ENCODE measurements at regions not wholly inside any gene's neighbourhood (a gene's known extent, or its start where the extent isn't known, plus 50 kb on each side); places are given as distances from the start of the nearest gene placed in this dataset.

- Mint-ChIP-seq H3K4me3 (no peak overlapping the region), H3K4me1 (ENCODE audit: low read depth) (peaks cover 35% of the 10 kb centered on the region), H3K27me3 (ENCODE audit: insufficient read depth) (peaks cover 30% of the 10 kb centered on the region), H3K9me3 (no peaks in the 10 kb centered on the region), H3K36me3 (ENCODE audit: low read depth) (no peaks in the 10 kb centered on the region), H3K27ac (no peak overlapping the region)
- intact Hi-C loops (cut with micrococcal nuclease), result no loop called here
- DNase-seq (ENCODE audit: low spot score), result no peak
These were observed 51.1 kb upstream of the BEGAIN start for GRCh38 chr14:100638211-100638855.

- Mint-ChIP-seq H3K9me3 (no peaks in the 10 kb centered on the region), H3K4me3 (no peak overlapping the region), H3K27ac (no peak overlapping the region), H3K27me3 (ENCODE audit: insufficient read depth) (peaks cover 36% of the 10 kb centered on the region), H3K36me3 (ENCODE audit: low read depth) (no peaks in the 10 kb centered on the region), H3K4me1 (ENCODE audit: low read depth) (peaks cover 45% of the 10 kb centered on the region)
- intact Hi-C loops (cut with micrococcal nuclease), result no loop called here
- no peak for DNase-seq (ENCODE audit: low spot score)
These were observed 52.1 kb upstream of the BEGAIN start for GRCh38 chr14:100639280-100639679.

GRCh38 chr14:100640471-100641273 is 53.5 kb upstream of the BEGAIN start:
- peak overlapping the region; percentile 67 for H3K4me3 Mint-ChIP-seq

GRCh38 chr14:100641274-100641860 is 54.1 kb upstream of the BEGAIN start:
- Mint-ChIP-seq H3K4me1 (ENCODE audit: low read depth) (peaks cover 63% of the 10 kb centered on the region), H3K27me3 (ENCODE audit: insufficient read depth) (peaks cover 31% of the 10 kb centered on the region), H3K4me3 (no peak overlapping the region), H3K9me3 (no peaks in the 10 kb centered on the region), H3K27ac (no peak overlapping the region), H3K36me3 (ENCODE audit: low read depth) (no peaks in the 10 kb centered on the region)
- intact Hi-C loops (cut with micrococcal nuclease), result loop anchor here (10.0 kb wide), 1 partner anchor 657 kb away; no protein-coding TSS in a partner anchor
- no peak for DNase-seq (ENCODE audit: low spot score)

More at GRCh38 chr14:100640471-100641273, 53.5 kb upstream of the BEGAIN start:
- DNase-seq (ENCODE audit: low spot score), result peak; percentile 79
- Mint-ChIP-seq H3K4me1 (ENCODE audit: low read depth) (peaks cover 59% of the 10 kb centered on the region), H3K27me3 (ENCODE audit: insufficient read depth) (peaks cover 28% of the 10 kb centered on the region), H3K27ac (peak overlapping the region; percentile 45), H3K36me3 (ENCODE audit: low read depth) (no peaks in the 10 kb centered on the region), H3K9me3 (no peaks in the 10 kb centered on the region)
- intact Hi-C loops (cut with micrococcal nuclease), result loop anchor here (1.0 to 10.0 kb wide), 2 partner anchors 53 to 656 kb away; partner anchors contain the start of gene BEGAIN

GRCh38 chr14:100643426-100643825 is 56.2 kb upstream of the BEGAIN start:
- intact Hi-C loops (cut with micrococcal nuclease), result loop anchor here (10.0 kb wide), 1 partner anchor 659 kb away; no protein-coding TSS in a partner anchor
- H3K4me1 Mint-ChIP-seq (ENCODE audit: low read depth), result peaks cover 63% of the 10 kb centered on the region
- no peaks in the 10 kb centered on the region for H3K36me3 Mint-ChIP-seq (ENCODE audit: low read depth)

GRCh38 chr14:100644383-100644782 is 57.2 kb upstream of the BEGAIN start:
- no peak overlapping the region for H3K4me3 Mint-ChIP-seq
- no peak overlapping the region for H3K27ac Mint-ChIP-seq
- no peaks in the 10 kb centered on the region for H3K9me3 Mint-ChIP-seq
- intact Hi-C loops (cut with micrococcal nuclease), result loop anchor here (2.0 to 10.0 kb wide), 2 partner anchors 58 to 660 kb away; partner anchors contain the start of gene BEGAIN
- H3K36me3 Mint-ChIP-seq (ENCODE audit: low read depth), result no peaks in the 10 kb centered on the region
- peaks cover 55% of the 10 kb centered on the region for H3K4me1 Mint-ChIP-seq (ENCODE audit: low read depth)
- H3K27me3 Mint-ChIP-seq (ENCODE audit: insufficient read depth), result peaks cover 37% of the 10 kb centered on the region
- no peak for DNase-seq (ENCODE audit: low spot score)

More at GRCh38 chr14:100643426-100643825, 56.2 kb upstream of the BEGAIN start:
- Mint-ChIP-seq H3K27me3 (ENCODE audit: insufficient read depth) (peaks cover 36% of the 10 kb centered on the region), H3K27ac (no peak overlapping the region), H3K9me3 (no peaks in the 10 kb centered on the region), H3K4me3 (no peak overlapping the region)
- no peak for DNase-seq (ENCODE audit: low spot score)

GRCh38 chr14:100644784-100645183 is 57.6 kb upstream of the BEGAIN start:
- H3K4me3 Mint-ChIP-seq, result peak overlapping the region; percentile 24
- H3K27ac Mint-ChIP-seq, result peak overlapping the region; percentile 1
- peaks cover 39% of the 10 kb centered on the region for H3K27me3 Mint-ChIP-seq (ENCODE audit: insufficient read depth)
- peaks cover 51% of the 10 kb centered on the region for H3K4me1 Mint-ChIP-seq (ENCODE audit: low read depth)
- no peaks in the 10 kb centered on the region for H3K36me3 Mint-ChIP-seq (ENCODE audit: low read depth)
- no peaks in the 10 kb centered on the region for H3K9me3 Mint-ChIP-seq
- DNase-seq (ENCODE audit: low spot score), result no peak
- intact Hi-C loops (cut with micrococcal nuclease), result loop anchor here (1.0 to 10.0 kb wide), 6 partner anchors 58 to 660 kb away; partner anchors contain the start of gene BEGAIN

- intact Hi-C loops (cut with micrococcal nuclease), result loop anchor here (1.0 to 10.0 kb wide), 6 partner anchors 59 to 661 kb away; partner anchors contain the start of gene BEGAIN
- no peak overlapping the region for H3K27ac Mint-ChIP-seq
- H3K4me1 Mint-ChIP-seq (ENCODE audit: low read depth), result peaks cover 45% of the 10 kb centered on the region
- peaks cover 40% of the 10 kb centered on the region for H3K27me3 Mint-ChIP-seq (ENCODE audit: insufficient read depth)
- no peaks in the 10 kb centered on the region for H3K9me3 Mint-ChIP-seq
- peak overlapping the region; percentile 13 for H3K4me3 Mint-ChIP-seq
- peak; percentile 80 for DNase-seq (ENCODE audit: low spot score)
- no peaks in the 10 kb centered on the region for H3K36me3 Mint-ChIP-seq (ENCODE audit: low read depth)
These were observed 58.2 kb upstream of the BEGAIN start for GRCh38 chr14:100645196-100645981.

- Mint-ChIP-seq H3K36me3 (ENCODE audit: low read depth) (no peaks in the 10 kb centered on the region), H3K27ac (no peak overlapping the region), H3K9me3 (no peaks in the 10 kb centered on the region), H3K4me1 (ENCODE audit: low read depth) (peaks cover 40% of the 10 kb centered on the region), H3K27me3 (ENCODE audit: insufficient read depth) (peaks cover 40% of the 10 kb centered on the region), H3K4me3 (no peak overlapping the region)
- intact Hi-C loops (cut with micrococcal nuclease), result loop anchor here (1.0 to 10.0 kb wide), 6 partner anchors 59 to 661 kb away; partner anchors contain the start of gene BEGAIN
- no peak for DNase-seq (ENCODE audit: low spot score)
These were observed 58.7 kb upstream of the BEGAIN start for GRCh38 chr14:100645982-100646314.

GRCh38 chr14:100648474-100649172 is 61.4 kb upstream of the BEGAIN start:
- H3K9me3 Mint-ChIP-seq, result no peaks in the 10 kb centered on the region
- no peaks in the 10 kb centered on the region for H3K36me3 Mint-ChIP-seq (ENCODE audit: low read depth)
- H3K4me3 Mint-ChIP-seq, result no peak overlapping the region
- intact Hi-C loops (cut with micrococcal nuclease), result loop anchor here (10.0 kb wide), 1 partner anchor 664 kb away; no protein-coding TSS in a partner anchor
- DNase-seq (ENCODE audit: low spot score), result no peak
- H3K4me1 Mint-ChIP-seq (ENCODE audit: low read depth), result peaks cover 25% of the 10 kb centered on the region
- peaks cover 32% of the 10 kb centered on the region for H3K27me3 Mint-ChIP-seq (ENCODE audit: insufficient read depth)
- no peak overlapping the region for H3K27ac Mint-ChIP-seq

GRCh38 chr14:100649173-100649519 is 61.9 kb upstream of the BEGAIN start:
- H3K9me3 Mint-ChIP-seq, result no peaks in the 10 kb centered on the region

More at GRCh38 chr14:100649173-100649519, 61.9 kb upstream of the BEGAIN start:
- Mint-ChIP-seq H3K36me3 (ENCODE audit: low read depth) (no peaks in the 10 kb centered on the region), H3K4me1 (ENCODE audit: low read depth) (peaks cover 20% of the 10 kb centered on the region), H3K27me3 (ENCODE audit: insufficient read depth) (peaks cover 30% of the 10 kb centered on the region), H3K27ac (no peak overlapping the region), H3K4me3 (no peak overlapping the region)
- DNase-seq (ENCODE audit: low spot score), result no peak
- intact Hi-C loops (cut with micrococcal nuclease), result loop anchor here (10.0 kb wide), 1 partner anchor 664 kb away; no protein-coding TSS in a partner anchor
